SK-MEL-5 (cell line): ENCODE measurements at regions not wholly inside any gene's neighbourhood (a gene's known extent, or its start where the extent isn't known, plus 50 kb on each side); places are given as distances from the start of the nearest gene placed in this dataset.
A peak's percentile ranks its signal among the peaks of the same experiment; 100 is the strongest.

Experiments
- DNase-seq: peaks from one replicate; pipeline ENCODE4 v3.0.0-alpha.2; 2016; ENCODE audit warnings: low read depth, low spot score
- in situ Hi-C: cut with HindIII; loops from 2 replicates; pipeline ENCODE4 v1.10.0; 2016; ENCODE audit warnings: low sequenced_read_pairs, high pct_unique_total_duplicates, low pct_unique_long_range_greater_than_20kb

DNA sequence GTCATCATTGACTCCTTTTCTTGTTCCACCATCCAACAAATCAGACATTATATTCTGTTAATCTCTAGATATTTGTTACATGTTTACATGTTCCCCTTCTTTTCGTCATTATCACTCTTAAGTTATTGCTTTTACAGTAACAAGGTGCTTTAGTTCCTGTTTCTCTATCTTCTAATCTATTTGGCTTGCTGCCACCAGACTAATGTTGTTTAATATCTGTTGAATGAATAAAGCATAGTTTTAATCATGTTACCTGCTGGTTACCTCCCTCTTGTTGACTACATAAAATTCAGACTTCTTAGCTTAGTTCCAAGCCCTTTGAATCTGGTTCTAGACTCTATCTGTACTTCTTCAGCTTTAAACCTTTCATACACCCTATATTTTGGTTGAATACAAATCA, 129.8 kb upstream of the TRIM2 start:
- no peak for DNase-seq
- in situ Hi-C loops: no loop called here

GRCh38 chr4:153074936-153075630, 129.2 kb upstream of the TRIM2 start:
- peak; percentile 94 for DNase-seq
- in situ Hi-C loops: no loop called here

- in situ Hi-C loops: no loop called here
- no peak for DNase-seq
Measured at GRCh38 chr4:153075836-153076518, 128.3 kb upstream of the TRIM2 start.

DNA sequence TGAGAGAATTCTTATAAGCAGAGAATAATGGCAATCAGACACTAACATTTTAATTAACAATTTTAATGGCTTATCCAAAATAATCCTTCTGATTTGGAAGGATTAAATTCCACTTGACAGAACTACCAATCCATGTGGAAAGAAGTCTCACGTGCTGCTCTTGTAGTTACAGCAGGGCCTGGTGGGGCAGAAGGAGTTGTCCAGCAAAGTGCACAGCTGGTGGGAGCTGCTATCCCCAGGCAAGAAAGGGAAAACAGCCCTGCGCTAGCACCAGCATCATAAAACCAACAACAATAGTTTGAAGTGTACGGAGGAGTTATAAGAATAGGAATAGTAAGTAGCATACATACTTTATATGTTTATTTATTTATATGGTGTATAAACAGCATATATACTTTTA, 127.4 kb upstream of the TRIM2 start:
- in situ Hi-C loops: no loop called here

GRCh38 chr4:153079857-153080391, 124.3 kb upstream of the TRIM2 start:
- no peak for DNase-seq
- in situ Hi-C loops: no loop called here

More for the DNA sequence above, 127.4 kb upstream of the TRIM2 start:
- DNase-seq: no peak

GRCh38 chr4:153081006-153081580, 123.2 kb upstream of the TRIM2 start:
- in situ Hi-C loops: no loop called here
- no peak for DNase-seq

DNA sequence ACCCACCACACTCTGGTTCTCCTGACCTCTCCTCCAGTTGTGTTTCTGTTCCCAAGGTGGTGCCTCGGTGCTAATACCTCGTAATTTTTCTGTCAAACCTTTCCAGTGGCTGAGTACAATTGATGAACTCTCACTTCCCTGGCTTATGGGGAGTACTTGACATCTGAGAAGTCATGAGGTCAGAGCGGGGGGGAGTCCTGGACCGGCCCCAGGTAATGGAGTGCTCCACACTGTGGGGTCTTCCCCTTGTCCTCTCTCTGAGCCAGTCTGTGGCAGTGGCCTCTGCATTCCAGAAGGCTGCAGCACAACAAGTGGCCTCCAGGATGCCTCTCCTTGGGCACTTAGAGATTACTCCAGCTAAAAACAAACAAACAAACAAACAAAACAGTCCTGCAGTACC, 122.5 kb upstream of the TRIM2 start:
- DNase-seq: no peak
- in situ Hi-C loops: no loop called here

- in situ Hi-C loops: no loop called here
- DNase-seq: no peak
Measured at GRCh38 chr4:153082322-153083301, 121.6 kb upstream of the TRIM2 start.

DNA sequence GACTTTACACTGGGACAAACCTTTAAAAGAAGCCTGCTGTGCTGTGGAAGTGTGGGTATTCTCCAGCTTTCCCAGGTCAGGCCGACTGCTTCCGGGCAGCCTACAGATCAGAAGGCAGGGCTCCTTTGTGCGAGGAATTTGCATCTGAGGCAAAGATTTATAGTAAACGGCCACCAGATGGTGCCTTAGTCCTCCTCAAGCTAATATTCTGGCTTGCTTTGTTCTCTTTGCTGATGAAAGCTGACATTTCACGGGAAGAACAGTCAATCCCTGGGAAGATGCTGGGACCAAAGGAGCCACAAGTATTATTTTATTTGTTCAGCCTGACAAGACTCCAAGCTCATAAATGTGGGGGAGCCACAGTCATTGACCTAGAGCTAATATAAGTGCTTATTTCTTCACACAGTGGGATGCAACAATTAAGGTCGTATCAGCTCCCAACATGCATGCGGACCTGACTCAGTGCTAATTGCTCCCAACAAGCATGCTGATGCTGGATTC, 120.7 kb upstream of the TRIM2 start:
- in situ Hi-C loops: no loop called here
- DNase-seq: peak; percentile 91

DNA sequence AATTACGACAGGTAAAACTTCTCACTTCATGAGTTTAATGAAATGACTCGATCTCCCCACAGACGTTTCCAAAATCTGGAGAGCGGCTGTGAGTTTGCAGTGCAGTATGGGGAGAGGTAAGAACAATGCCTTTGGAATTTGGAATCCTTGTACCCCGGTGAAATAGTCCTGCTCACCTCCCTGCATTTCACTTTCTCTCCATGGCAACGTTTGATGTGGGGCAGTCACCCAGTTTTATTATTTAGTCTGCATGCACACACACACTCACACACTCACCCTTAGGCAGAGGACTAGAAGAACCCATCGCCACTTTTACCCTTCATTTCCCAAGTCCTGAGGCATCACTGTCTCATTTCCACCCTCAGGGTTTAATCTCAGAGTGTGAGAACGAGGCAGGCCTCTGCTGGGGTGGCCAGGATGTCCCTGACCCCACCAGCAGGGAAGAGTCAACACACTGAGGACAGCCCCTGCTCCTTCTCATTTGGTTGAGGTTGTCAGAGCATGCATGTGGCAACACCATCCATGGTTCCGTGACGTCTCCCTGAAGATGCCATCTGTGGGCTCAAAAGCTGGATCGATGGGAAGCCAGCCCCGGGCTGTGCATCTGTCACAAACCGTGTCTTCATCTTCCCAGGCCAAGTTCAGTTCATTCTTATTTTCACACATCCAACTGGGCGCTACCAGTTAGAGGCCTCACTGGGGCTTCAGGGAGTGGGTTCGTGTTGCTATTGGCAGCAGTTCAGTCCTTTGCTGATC, 119.8 kb upstream of the TRIM2 start:
- in situ Hi-C loops: no loop called here
- DNase-seq: no peak

DNA sequence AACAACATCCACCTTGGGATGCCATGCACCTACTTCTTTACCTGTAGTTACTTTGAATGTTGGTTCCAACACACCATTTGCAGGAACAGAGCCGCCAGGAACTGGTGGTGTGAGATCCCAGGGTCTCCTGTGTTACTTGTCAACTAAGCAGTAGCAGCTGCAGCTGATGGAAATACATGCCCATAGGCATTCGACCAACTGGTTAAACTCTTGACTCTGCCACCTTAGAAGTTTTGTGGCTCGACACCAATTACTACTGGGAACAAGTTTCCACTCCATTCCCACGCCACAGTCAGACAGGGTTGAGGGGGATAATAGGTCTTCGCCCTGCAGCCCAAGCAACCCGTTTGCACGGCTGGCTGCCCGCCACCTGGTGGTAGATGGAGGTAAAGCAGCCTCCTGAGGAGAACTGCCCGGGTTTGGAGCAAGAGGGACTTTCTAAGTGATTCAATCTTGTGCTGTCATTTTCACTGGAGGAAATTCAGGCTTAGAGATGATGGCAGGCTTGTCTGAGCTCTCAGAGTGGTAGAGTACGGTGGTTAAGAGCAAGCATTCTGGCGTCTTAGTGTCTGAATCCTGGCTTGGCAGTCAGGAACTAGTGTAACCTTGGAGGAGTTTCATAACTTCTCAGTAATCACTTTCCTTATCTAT, 119.1 kb upstream of the TRIM2 start:
- in situ Hi-C loops: no loop called here

DNA sequence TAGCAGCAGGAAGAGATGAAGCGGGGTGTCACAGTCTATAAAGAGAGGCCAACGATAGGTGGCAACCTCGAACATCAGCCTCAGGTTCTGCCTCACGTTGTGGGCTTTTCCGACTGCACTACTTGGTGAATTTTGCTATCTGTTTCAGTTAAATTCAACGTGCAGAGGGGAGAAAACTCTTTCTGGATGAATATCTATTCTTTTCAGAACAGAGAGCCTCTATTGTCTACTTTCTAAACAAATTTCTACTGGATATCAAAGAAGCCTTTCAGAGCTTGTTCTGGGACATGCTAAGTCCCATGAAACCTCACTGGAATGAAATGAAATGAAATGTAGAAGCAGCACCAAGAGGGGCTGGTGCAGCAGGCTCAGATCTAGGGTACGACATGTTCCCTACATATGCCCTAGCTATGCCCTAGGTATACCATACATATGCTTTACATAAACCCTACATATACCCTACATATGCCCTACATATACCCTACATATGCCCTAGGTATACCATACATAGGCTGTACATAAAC, 116.5 kb upstream of the TRIM2 start:
- DNase-seq: peak; percentile 44
- in situ Hi-C loops: no loop called here

More for the DNA sequence above, 119.1 kb upstream of the TRIM2 start:
- DNase-seq: peak; percentile 68

DNA sequence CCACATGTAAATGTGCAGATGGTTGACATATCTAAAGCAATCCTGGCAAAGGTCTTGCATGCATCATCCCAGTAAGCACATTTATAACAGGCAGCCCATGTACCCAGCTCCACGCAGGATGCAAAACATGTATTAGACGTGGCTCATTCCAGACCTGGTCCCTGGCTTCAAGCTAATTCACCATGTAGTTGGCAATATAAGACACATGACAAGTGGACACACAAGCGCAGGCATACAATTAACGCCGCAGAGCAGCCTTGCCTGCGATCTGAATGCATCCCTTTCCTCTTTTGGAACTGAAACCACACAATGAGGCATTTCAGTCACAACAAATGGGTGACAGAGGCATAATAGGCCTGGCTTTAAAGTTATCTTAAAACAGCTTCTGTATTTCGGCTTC, 114.5 kb upstream of the TRIM2 start:
- DNase-seq: no peak
- in situ Hi-C loops: no loop called here

- in situ Hi-C loops: no loop called here
- DNase-seq: no peak
Measured at GRCh38 chr4:153090181-153090580, 114.1 kb upstream of the TRIM2 start.

- in situ Hi-C loops: no loop called here
- no peak for DNase-seq
Measured at GRCh38 chr4:153090670-153091385, 113.4 kb upstream of the TRIM2 start.

DNA sequence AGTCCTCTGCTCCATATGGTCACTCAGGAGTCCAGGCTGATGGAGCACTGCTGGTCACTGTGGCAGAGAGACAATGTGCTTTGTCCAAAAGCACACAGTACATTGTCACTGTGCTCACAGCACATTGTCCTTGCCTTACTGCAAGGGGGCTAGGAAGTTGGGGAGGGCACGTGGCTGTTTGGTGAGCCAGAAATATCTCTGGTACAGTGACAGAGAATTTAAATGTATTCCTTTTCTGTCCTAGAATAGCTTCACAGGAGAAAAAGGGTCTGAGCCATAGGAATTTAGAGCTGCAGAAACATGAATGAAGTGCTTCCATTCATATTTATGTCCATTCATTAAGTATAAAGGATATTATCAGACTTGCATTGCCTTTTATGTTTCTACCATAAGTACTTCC, 110.8 kb upstream of the TRIM2 start:
- in situ Hi-C loops: no loop called here
- DNase-seq: no peak
